Endothelial cell of umbilical vein (primary cell): ENCODE measurements at regions not wholly inside any gene's neighbourhood (a gene's known extent, or its start where the extent isn't known, plus 50 kb on each side); places are given as distances from the start of the nearest gene placed in this dataset.

ENCODE experiments used
- BruUV-seq: library from RNA; stranded (reverse); fragments of 400-500 nt; replicated peaks from 2 replicates; lab custom pipeline; 2021; lab: Mats Ljungman, UMichigan
- CTCF ChIA-PET: fragments of 300-600, 350-600 bp; sonication (Branson Sonifier 250); formaldehyde crosslinking; loops from one replicate; lab custom pipeline; 2021; ENCODE audit warnings: antibody characterized with exemption, inconsistent platforms; lab: Charles Lee
- POLR2A ChIA-PET: fragments of 300-600, 350-600 bp; sonication (Branson Sonifier 250); formaldehyde crosslinking; loops from one replicate; lab custom pipeline; 2021; ENCODE audit warnings: antibody characterized with exemption, inconsistent platforms; lab: Charles Lee
- DNase-seq: peaks from one replicate; pipeline ENCODE4 v3.0.0-alpha.2; 2011; ENCODE audit warnings: low read depth, low spot score
- FAIRE-seq: peaks from 2 replicates; lab custom pipeline; 2011; peaks lifted over from hg19 to GRCh38; lab: Jason Lieb, UNC
- H2AFZ ChIP-seq: 2 replicates; pipeline ENCODE4 v1.6.0; 2012; ENCODE audit warnings: low read depth, low read length, control low read depth, inconsistent platforms
- H3K27ac ChIP-seq: 2 replicates; pipeline ENCODE4 v1.5.1; 2011; ENCODE audit warnings: low read depth, mild to moderate bottlenecking, control low read depth, low read length, moderate library complexity; ENCODE audit not compliant: insufficient read depth
- H3K27me3 ChIP-seq, 2 experiments: 2 replicates each; pipeline versions ENCODE4 v1.6.0 to v1.6.1; 2011; ENCODE audit warnings: low read length in 2 of 2, mixed read lengths in 1 of 2; ENCODE audit not compliant: control insufficient read depth in 2 of 2, insufficient read depth in 2 of 2
- H3K36me3 ChIP-seq, 2 experiments: 2 replicates in 1 of 2; 3 replicates in 1 of 2; pipeline ENCODE4 v1.5.1; 2011; ENCODE audit warnings: low read length in 2 of 2, mild to moderate bottlenecking in 1 of 2, moderate library complexity in 1 of 2; ENCODE audit not compliant: control insufficient read depth in 2 of 2, insufficient read depth in 2 of 2; ENCODE audit errors: extremely low read depth in 1 of 2
- H3K4me1 ChIP-seq: 3 replicates; pipeline ENCODE4 v1.5.1; 2011; ENCODE audit warnings: mild to moderate bottlenecking, low read length; ENCODE audit not compliant: control insufficient read depth, insufficient read depth; ENCODE audit errors: extremely low read depth
- H3K4me2 ChIP-seq: 2 replicates; pipeline ENCODE4 v1.6.1; 2011; ENCODE audit warnings: low read length, control low read depth, mixed read lengths; ENCODE audit not compliant: insufficient read depth
- H3K4me3 ChIP-seq, 3 experiments: fragments of 200-600 bp in 1 of 3; sonication (generic), shearing (Covaris generic) in 1 of 3; replicated peaks in 1 of 3; 2 replicates each; pipeline ENCODE4 v1.5.1; 2011 to 2016; ENCODE audit warnings: control low read depth in 3 of 3, low read length in 3 of 3, mild to moderate bottlenecking in 2 of 3, inconsistent platforms in 1 of 3, low read depth in 1 of 3, moderate library complexity in 1 of 3; ENCODE audit not compliant: insufficient read depth in 1 of 3
- H3K79me2 ChIP-seq: 2 replicates; pipeline ENCODE4 v1.6.0; 2012; ENCODE audit warnings: low read length, inconsistent platforms; ENCODE audit not compliant: control insufficient read depth, insufficient read depth
- H3K9ac ChIP-seq: replicated peaks from 2 replicates; pipeline ENCODE3; 2011; ENCODE audit warnings: low read length, control low read depth; ENCODE audit not compliant: insufficient read depth; ENCODE audit errors: extremely low read depth
- H3K9me1 ChIP-seq: replicated peaks from 3 replicates; pipeline ENCODE4 v1.6.0; 2011; ENCODE audit warnings: mild to moderate bottlenecking, low read length; ENCODE audit not compliant: control insufficient read depth, insufficient read depth; ENCODE audit errors: extremely low read depth
- H3K9me3 ChIP-seq: replicated peaks from 2 replicates; pipeline ENCODE4 v1.5.1; 2012; ENCODE audit warnings: low read length, inconsistent platforms; ENCODE audit not compliant: control insufficient read depth, insufficient read depth
- H4K20me1 ChIP-seq: replicated peaks from 2 replicates; pipeline ENCODE3; 2011; ENCODE audit warnings: mild to moderate bottlenecking, low read length; ENCODE audit not compliant: control insufficient read depth, insufficient read depth; ENCODE audit errors: extremely low read depth
- CTCF ChIP-seq, 2 donors: IDR thresholded peaks; 1 replicate in 1 of 2; 2 replicates in 1 of 2; pipeline ENCODE4 v1.5.1; 2011; ENCODE audit warnings: low read length in 2 of 2, mild to moderate bottlenecking in 2 of 2, moderate library complexity in 2 of 2, control low read depth in 1 of 2, inconsistent platforms in 1 of 2, low read depth in 1 of 2; ENCODE audit not compliant: insufficient read depth in 1 of 2; ENCODE audit errors: extremely low read depth in 1 of 2
- EZH2 ChIP-seq: IDR thresholded peaks from 2 replicates; pipeline ENCODE4 v1.6.1; 2012; ENCODE audit warnings: borderline replicate concordance, low read depth, mild to moderate bottlenecking, moderate library complexity, low read length, inconsistent platforms; ENCODE audit not compliant: severe bottlenecking
- FOS ChIP-seq: IDR thresholded peaks from 2 replicates; pipeline ENCODE4 v1.6.1; 2011; ENCODE audit warnings: mild to moderate bottlenecking, low read length, moderate library complexity, borderline replicate concordance; ENCODE audit not compliant: insufficient read depth
- GATA2 ChIP-seq: IDR thresholded peaks from 2 replicates; pipeline ENCODE4 v1.7.0; 2011; ENCODE audit warnings: low read depth, mild to moderate bottlenecking, moderate library complexity, mixed read lengths, low read length; ENCODE audit not compliant: insufficient read length, insufficient read depth
- JUN ChIP-seq: IDR thresholded peaks from 2 replicates; pipeline ENCODE4 v1.6.1; 2011; ENCODE audit warnings: borderline replicate concordance, low read depth; ENCODE audit not compliant: insufficient read length, insufficient read depth
- MAX ChIP-seq: IDR thresholded peaks from 2 replicates; pipeline ENCODE4 v1.6.1; 2011; ENCODE audit not compliant: insufficient read depth, insufficient read length
- MYC ChIP-seq: IDR thresholded peaks from one replicate; pipeline ENCODE4 v1.6.1; 2011; ENCODE audit warnings: mild to moderate bottlenecking, low read depth, low read length
- POLR2A ChIP-seq: IDR thresholded peaks from 2 replicates; pipeline ENCODE4 v1.6.1; 2012; ENCODE audit warnings: low read depth, mild to moderate bottlenecking, control low read depth, low read length
- POLR2AphosphoS5 ChIP-seq: IDR thresholded peaks from 2 replicates; pipeline ENCODE4 v1.6.1; 2012; ENCODE audit warnings: low read depth, mild to moderate bottlenecking, control low read depth, low read length, moderate library complexity; ENCODE audit not compliant: insufficient read depth
- dilution Hi-C: fragments of 300-500 bp; cut with MboI; formaldehyde crosslinking; loops from one replicate; pipeline ENCODE4 v1.15.0; 2019; ENCODE audit warnings: low sequenced_read_pairs; ENCODE audit not compliant: extremely low pct_ligation_motif_present
- intact Hi-C: fragments of 100-400 bp; cut with micrococcal nuclease; formaldehyde crosslinking; loops from one replicate; pipeline ENCODE4 v1.10.0; 2022

DNA sequence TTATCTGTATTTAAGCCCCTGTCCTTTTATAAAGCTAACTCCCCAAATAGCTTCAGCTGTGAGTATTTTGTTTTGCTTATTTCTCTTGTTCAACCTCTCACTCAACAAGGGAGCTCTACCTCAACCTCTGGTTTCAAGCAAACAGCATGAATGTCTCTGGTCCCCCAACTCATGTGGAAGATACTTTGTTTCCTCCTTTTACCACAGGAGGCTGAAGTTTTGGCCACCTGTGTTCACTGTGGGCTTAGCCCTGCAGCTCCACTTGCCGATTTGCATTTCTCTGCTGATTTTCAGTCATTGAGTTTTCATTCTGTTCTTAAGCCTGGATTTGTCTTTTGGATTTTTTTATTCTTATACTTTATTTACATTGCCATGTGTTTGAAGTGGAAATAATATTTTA, 613.1 kb downstream of the USP25 start:
- ChIA-PET POLR2A (no interaction called here), CTCF (interaction anchor here (0.9 to 1.3 kb wide), 6 partner anchors 8 to 367 kb away, joined by 3 to 4 read pairs (median 3); no protein-coding TSS in a partner anchor)
- Histone ChIP-seq H3K9ac (no peak overlapping the region), H3K27ac (no peak overlapping the region), H3K27me3 (no peaks in the 10 kb centered on the region), H3K79me2 (no peaks in the 10 kb centered on the region), H3K4me3 (no peak overlapping the region), H4K20me1 (no peaks in the 10 kb centered on the region), H3K4me2 (no peak overlapping the region), H3K36me3 (no peaks in the 10 kb centered on the region), H3K4me1 (no peaks in the 10 kb centered on the region), H3K9me3 (no peaks in the 10 kb centered on the region), H2AFZ (no peak overlapping the region), H3K9me1 (no peaks in the 10 kb centered on the region)
- dilution Hi-C loops (no loop called here), intact Hi-C loops (no loop called here)
- BruUV-seq: no TSS peak
- no peak for TF ChIP-seq MAX
- no peak for TF ChIP-seq MYC
- no peak for TF ChIP-seq JUN
- TF ChIP-seq CTCF (IDR thresholded peaks at IDR 0.05; ENCODE audit: extremely low read depth in 1 of 2, insufficient read depth in 1 of 2, low read depth in 1 of 2, low read length in 2 of 2): no peak
- no peak for TF ChIP-seq POLR2A
- TF ChIP-seq FOS: no peak
- no peak for TF ChIP-seq POLR2AphosphoS5
- no peak for TF ChIP-seq EZH2
- TF ChIP-seq GATA2: no peak
- no peak for FAIRE-seq
- DNase-seq: no peak
